GM19397 (cell line): ENCODE measurements at regions not wholly inside any gene's neighbourhood (a gene's known extent, or its start where the extent isn't known, plus 50 kb on each side); places are given as distances from the start of the nearest gene placed in this dataset.

ENCODE experiments used
- ATAC-seq: cut with Tn5 transposase; IDR thresholded peaks from one replicate; pipeline ENCODE4 v1.9.1; 2021; ENCODE audit warnings: mild to moderate bottlenecking, moderate library complexity; ENCODE audit not compliant: unreplicated experiment

GRCh38 chr11:129723146-129723760 is 92.4 kb upstream of the TMEM45B start:
- no peak for ATAC-seq

- ATAC-seq = no peak
These were observed 91.9 kb upstream of the TMEM45B start for GRCh38 chr11:129723761-129724162.

- ATAC-seq = no peak
These were observed 90.8 kb upstream of the TMEM45B start for GRCh38 chr11:129724866-129725265.

GRCh38 chr11:129726179-129726578 is 89.5 kb upstream of the TMEM45B start:
- no peak for ATAC-seq

- ATAC-seq = no peak
These were observed 87.1 kb upstream of the TMEM45B start for GRCh38 chr11:129728581-129728980.

- no peak for ATAC-seq
These were observed 86.4 kb upstream of the TMEM45B start for GRCh38 chr11:129729216-129729615.

- ATAC-seq = no peak
These were observed 85.8 kb upstream of the TMEM45B start for GRCh38 chr11:129729823-129730222.

- no peak for ATAC-seq
These were observed 84.3 kb upstream of the TMEM45B start for GRCh38 chr11:129731316-129731715.

GRCh38 chr11:129732941-129733340 is 82.7 kb upstream of the TMEM45B start:
- no peak for ATAC-seq

GRCh38 chr11:129733384-129733783 is 82.3 kb upstream of the TMEM45B start:
- ATAC-seq = no peak

- no peak for ATAC-seq
These were observed 81.7 kb upstream of the TMEM45B start for GRCh38 chr11:129733981-129734380.

GRCh38 chr11:129734654-129735053 is 81.0 kb upstream of the TMEM45B start:
- ATAC-seq = no peak

GRCh38 chr11:129737831-129738230 is 77.8 kb upstream of the TMEM45B start:
- no peak for ATAC-seq

- ATAC-seq = no peak
These were observed 77.4 kb upstream of the TMEM45B start for GRCh38 chr11:129738242-129738641.

GRCh38 chr11:129739339-129739738 is 76.3 kb upstream of the TMEM45B start:
- no peak for ATAC-seq

- ATAC-seq = no peak
These were observed 75.4 kb upstream of the TMEM45B start for GRCh38 chr11:129740125-129740719.

GRCh38 chr11:129743112-129743815 is 72.4 kb upstream of the TMEM45B start:
- ATAC-seq = no peak

GRCh38 chr11:129747071-129747470 is 68.6 kb upstream of the TMEM45B start:
- ATAC-seq = no peak

- ATAC-seq = no peak
These were observed 66.5 kb upstream of the TMEM45B start for GRCh38 chr11:129749141-129749540.

- ATAC-seq = peak; percentile 91
These were observed 65.0 kb upstream of the TMEM45B start for GRCh38 chr11:129750343-129751292.

- no peak for ATAC-seq
These were observed 64.1 kb upstream of the TMEM45B start for GRCh38 chr11:129751511-129751910.
